Prostate gland (tissue), 2 donors: ENCODE measurements at regions not wholly inside any gene's neighbourhood (a gene's known extent, or its start where the extent isn't known, plus 50 kb on each side); places are given as distances from the start of the nearest gene placed in this dataset.

Experiments
- POLR2A ChIP-seq: fragments of 450-650 bp; IDR thresholded peaks from one replicate; pipeline ENCODE4 v1.6.1; 2016; ENCODE audit warnings: antibody characterized with exemption, mild to moderate bottlenecking
- TF ChIP-seq, protein P1 (sequence below), 4 experiments: fragments of 200-600 bp in 2 of 4; fragments of 450-650 bp in 2 of 4; sonication (generic) in 2 of 4; IDR thresholded peaks; 1 replicate in 3 of 4; 2 replicates in 1 of 4; pipeline ENCODE4 v1.5.1; 2016 to 2019; ENCODE audit warnings: antibody characterized with exemption in 4 of 4, mild to moderate bottlenecking in 2 of 4, moderate library complexity in 2 of 4

DNA sequence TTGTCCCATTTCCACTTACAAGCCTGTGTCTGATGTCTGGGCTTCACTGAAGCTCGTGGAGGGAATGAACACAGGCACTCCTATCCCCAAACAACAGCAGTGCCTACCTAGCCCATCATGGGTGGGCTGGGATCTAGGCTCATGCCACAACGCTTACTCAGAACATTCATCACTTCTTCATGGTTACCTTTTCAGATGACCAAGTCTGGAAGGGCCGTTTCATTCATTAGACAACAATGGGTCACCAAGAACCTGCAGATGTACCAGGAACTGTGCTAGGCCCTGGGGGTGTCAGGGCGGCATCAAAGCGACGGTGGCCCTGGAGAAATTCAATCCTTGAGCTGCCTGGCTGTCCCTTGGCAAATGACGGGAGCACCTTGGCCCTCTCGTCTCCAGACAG is 64.9 kb upstream of the FZD10 start:
- TF ChIP-seq, protein P1, sequence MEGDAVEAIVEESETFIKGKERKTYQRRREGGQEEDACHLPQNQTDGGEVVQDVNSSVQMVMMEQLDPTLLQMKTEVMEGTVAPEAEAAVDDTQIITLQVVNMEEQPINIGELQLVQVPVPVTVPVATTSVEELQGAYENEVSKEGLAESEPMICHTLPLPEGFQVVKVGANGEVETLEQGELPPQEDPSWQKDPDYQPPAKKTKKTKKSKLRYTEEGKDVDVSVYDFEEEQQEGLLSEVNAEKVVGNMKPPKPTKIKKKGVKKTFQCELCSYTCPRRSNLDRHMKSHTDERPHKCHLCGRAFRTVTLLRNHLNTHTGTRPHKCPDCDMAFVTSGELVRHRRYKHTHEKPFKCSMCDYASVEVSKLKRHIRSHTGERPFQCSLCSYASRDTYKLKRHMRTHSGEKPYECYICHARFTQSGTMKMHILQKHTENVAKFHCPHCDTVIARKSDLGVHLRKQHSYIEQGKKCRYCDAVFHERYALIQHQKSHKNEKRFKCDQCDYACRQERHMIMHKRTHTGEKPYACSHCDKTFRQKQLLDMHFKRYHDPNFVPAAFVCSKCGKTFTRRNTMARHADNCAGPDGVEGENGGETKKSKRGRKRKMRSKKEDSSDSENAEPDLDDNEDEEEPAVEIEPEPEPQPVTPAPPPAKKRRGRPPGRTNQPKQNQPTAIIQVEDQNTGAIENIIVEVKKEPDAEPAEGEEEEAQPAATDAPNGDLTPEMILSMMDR (IDR thresholded peaks at IDR 0.05) = no peak
- TF ChIP-seq POLR2A = no peak
